GM23248 (cell line): ENCODE measurements at regions not wholly inside any gene's neighbourhood (a gene's known extent, or its start where the extent isn't known, plus 50 kb on each side); places are given as distances from the start of the nearest gene placed in this dataset.
A peak's percentile ranks its signal among the peaks of the same experiment; 100 is the strongest.

ENCODE experiments used
- DNase-seq: peaks from one replicate; pipeline ENCODE4 v3.0.0-alpha.2; 2015
- H2AFZ ChIP-seq: fragments of 200-600 bp; sonication (generic); 2 replicates; pipeline ENCODE4 v1.6.1; 2016; ENCODE audit warnings: antibody characterized with exemption
- H3F3A ChIP-seq: fragments of 200-600 bp; sonication (generic); 2 replicates; pipeline ENCODE4 v1.6.1; 2016; ENCODE audit warnings: mild to moderate bottlenecking, antibody characterized with exemption, mixed run types; ENCODE audit not compliant: insufficient read depth
- H3K27ac ChIP-seq: fragments of 200-600 bp; sonication (generic); 2 replicates; pipeline ENCODE4 v1.5.1; 2016; ENCODE audit warnings: mild to moderate bottlenecking
- H3K27me3 ChIP-seq: fragments of 200-600 bp; sonication (generic); replicated peaks from 2 replicates; pipeline ENCODE4 v1.6.1; 2016; ENCODE audit warnings: mild to moderate bottlenecking; ENCODE audit not compliant: insufficient read depth
- H3K36me3 ChIP-seq: fragments of 200-600 bp; sonication (generic); 2 replicates; pipeline ENCODE4 v1.6.1; 2016; ENCODE audit warnings: low read depth, mild to moderate bottlenecking
- H3K4me1 ChIP-seq: fragments of 200-600 bp; sonication (generic); 2 replicates; pipeline ENCODE4 v1.6.1; 2016; ENCODE audit warnings: mild to moderate bottlenecking; ENCODE audit not compliant: insufficient read depth
- H3K4me2 ChIP-seq: fragments of 200-600 bp; sonication (generic); one replicate; pipeline ENCODE4 v1.6.1; 2016; ENCODE audit warnings: mild to moderate bottlenecking; ENCODE audit not compliant: unreplicated experiment
- H3K4me3 ChIP-seq: fragments of 200-600 bp; sonication (generic); 2 replicates; pipeline ENCODE4 v1.5.1; 2016; ENCODE audit warnings: mild to moderate bottlenecking
- H3K79me2 ChIP-seq: fragments of 200-600 bp; sonication (generic); 2 replicates; pipeline ENCODE4 v1.6.1; 2016; ENCODE audit warnings: mild to moderate bottlenecking; ENCODE audit not compliant: insufficient read depth
- H3K9ac ChIP-seq: fragments of 200-600 bp; sonication (generic); 2 replicates; pipeline ENCODE4 v1.6.1; 2016; ENCODE audit warnings: mild to moderate bottlenecking
- H3K9me2 ChIP-seq: fragments of 200-600 bp; sonication (generic); 2 replicates; pipeline ENCODE4 v1.6.1; 2016; ENCODE audit warnings: mixed run types, mild to moderate bottlenecking, moderate library complexity; ENCODE audit not compliant: insufficient read depth
- H3K9me3 ChIP-seq: fragments of 200-600 bp; sonication (generic); one replicate; pipeline ENCODE4 v1.6.1; 2017; ENCODE audit warnings: low read depth
- H4K20me1 ChIP-seq: fragments of 200-600 bp; sonication (generic); 2 replicates; pipeline ENCODE4 v1.6.0; 2016; ENCODE audit not compliant: insufficient read depth
- EZH2 ChIP-seq: fragments of 200-600 bp; sonication (generic); IDR thresholded peaks from 2 replicates; pipeline ENCODE4 v1.6.1; 2018; ENCODE audit warnings: antibody characterized with exemption, mild to moderate bottlenecking; ENCODE audit not compliant: insufficient read depth, poor library complexity, severe bottlenecking
- EZH2phosphoT487 ChIP-seq: fragments of 200-600 bp; sonication (generic); IDR thresholded peaks from 2 replicates; pipeline ENCODE4 v1.6.1; 2018; ENCODE audit warnings: antibody characterized with exemption, moderate library complexity, mild to moderate bottlenecking, low read depth; ENCODE audit not compliant: insufficient read depth
- WGBS, 2 experiments: methylation state at CpG; one replicate each; pipeline ENCODE4 v1.1.6; 2015 to 2017; ENCODE audit warnings: low lambda C conversion rate in 2 of 2, low coverage in 1 of 2; ENCODE audit errors: missing lambda C conversion rate in 2 of 2; 5-methylcytosine and 5-hydroxymethylcytosine counted together
- in situ Hi-C: fragments of 300-500 bp; cut with MboI; formaldehyde crosslinking; loops from 2 replicates; pipeline ENCODE4 v1.15.0; 2020

DNA sequence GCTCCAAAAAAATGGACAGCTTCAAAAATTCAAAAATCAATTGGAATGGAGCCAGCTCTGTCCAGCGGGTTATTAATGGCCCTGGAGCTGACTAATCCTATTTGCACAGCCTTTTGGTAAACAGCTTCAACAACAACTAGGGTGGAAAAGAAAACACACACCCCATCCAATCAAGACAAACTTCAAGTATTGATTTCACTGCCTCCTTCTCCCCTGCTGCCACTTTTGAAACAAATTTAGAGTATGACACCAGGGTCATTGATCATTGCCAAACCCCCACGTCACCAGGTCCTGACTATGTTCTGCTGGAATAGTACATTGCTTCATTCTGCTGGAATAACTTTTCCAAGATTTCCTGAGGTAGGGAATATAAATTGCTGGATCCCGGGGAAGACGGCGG lies 56.8 kb upstream of the GTF3A start:
- TF ChIP-seq EZH2phosphoT487: no peak
- TF ChIP-seq EZH2: no peak

DNA sequence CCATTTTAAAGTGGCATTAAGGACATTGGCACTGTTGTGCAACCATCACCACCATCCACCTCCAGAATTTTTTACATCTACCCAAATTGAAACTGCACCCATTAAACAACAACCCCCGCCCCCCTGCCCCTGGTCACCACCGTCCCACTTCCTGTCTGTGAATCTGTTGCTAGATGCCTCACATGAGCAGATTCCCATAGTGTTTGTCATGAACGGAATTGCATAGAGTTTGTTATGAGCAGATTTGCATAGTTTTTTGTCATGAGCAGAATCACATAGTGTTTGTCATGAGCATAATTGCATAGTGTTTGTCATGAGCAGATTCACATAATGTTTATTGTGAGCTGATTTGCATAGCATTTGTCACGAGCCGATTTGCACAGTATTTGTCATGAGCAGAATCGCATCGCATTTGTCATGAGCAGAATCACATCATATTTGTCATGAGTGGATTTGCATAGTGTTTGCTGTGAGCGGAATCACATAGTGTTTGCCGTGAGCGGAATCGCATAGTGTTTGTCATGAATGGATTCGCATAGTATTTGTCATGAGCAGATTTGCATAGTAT lies 54.0 kb upstream of the GTF3A start:
- Histone ChIP-seq H3K79me2 (no peaks in the 10 kb centered on the region), H3K27me3 (peaks cover 31% of the 10 kb centered on the region), H3K36me3 (no peaks in the 10 kb centered on the region), H3F3A (peaks cover 5% of the 10 kb centered on the region; the same call in 1 of the 2 replicates), H3K9ac (no peak overlapping the region), H3K9me3 (no peaks in the 10 kb centered on the region), H3K4me1 (no peaks in the 10 kb centered on the region), H3K4me3 (no peak overlapping the region), H3K27ac (no peak overlapping the region), H3K4me2 (no peak overlapping the region), H3K9me2 (no peaks in the 10 kb centered on the region), H4K20me1 (no peaks in the 10 kb centered on the region), H2AFZ (no peak overlapping the region)
- in situ Hi-C loops: no loop called here
- TF ChIP-seq EZH2: no peak
- TF ChIP-seq EZH2phosphoT487: no peak
- WGBS, 2 experiments: 88 to 89% methylated on average over 12 of the region's 12 CpGs
- DNase-seq: peak; percentile 12

More for the DNA sequence above, 56.8 kb upstream of the GTF3A start:
- Histone ChIP-seq H3K79me2 (no peaks in the 10 kb centered on the region), H3K27me3 (peaks cover 19% of the 10 kb centered on the region), H3K4me1 (no peaks in the 10 kb centered on the region), H3K9me3 (no peaks in the 10 kb centered on the region), H3K27ac (no peak overlapping the region), H3K9me2 (no peaks in the 10 kb centered on the region), H3K4me3 (no peak overlapping the region), H3K9ac (no peak overlapping the region), H3F3A (no peaks in the 10 kb centered on the region), H4K20me1 (no peaks in the 10 kb centered on the region), H3K4me2 (no peak overlapping the region), H2AFZ (no peak overlapping the region), H3K36me3 (no peaks in the 10 kb centered on the region)
- WGBS, 2 experiments: 62 to 63% methylated on average over 5 of the region's 5 CpGs
- in situ Hi-C loops: loop anchor here (5.0 to 10.0 kb wide), 2 partner anchors 460 to 617 kb away; partner anchors contain the start of gene URAD
- no peak for DNase-seq

- no peaks in the 10 kb centered on the region for H3K79me2 ChIP-seq
- H3F3A ChIP-seq: peaks cover 7% of the 10 kb centered on the region; the same call in 1 of the 2 replicates
- H3K4me2 ChIP-seq: no peak overlapping the region
- H3K4me1 ChIP-seq: no peaks in the 10 kb centered on the region
- no peak overlapping the region for H3K9ac ChIP-seq
- H2AFZ ChIP-seq: no peak overlapping the region
- H4K20me1 ChIP-seq: no peaks in the 10 kb centered on the region
- no peaks in the 10 kb centered on the region for H3K36me3 ChIP-seq
- H3K4me3 ChIP-seq: no peak overlapping the region
- no peak for TF ChIP-seq EZH2
- no peak for TF ChIP-seq EZH2phosphoT487
- 58 to 83% methylated on average over 4 to 5 of the region's 5 CpGs for WGBS, 2 experiments
- no peaks in the 10 kb centered on the region for H3K9me3 ChIP-seq
- no peaks in the 10 kb centered on the region for H3K9me2 ChIP-seq
- no peak for DNase-seq
- no peak overlapping the region for H3K27ac ChIP-seq
- in situ Hi-C loops: no loop called here
- peaks cover 20% of the 10 kb centered on the region for H3K27me3 ChIP-seq
Measured at GRCh38 chr13:27371932-27372331, 52.5 kb upstream of the GTF3A start.

- Histone ChIP-seq H3K9me2 (no peaks in the 10 kb centered on the region), H3K9ac (no peak overlapping the region), H3K4me2 (no peak overlapping the region), H3K9me3 (no peaks in the 10 kb centered on the region), H2AFZ (no peak overlapping the region), H3K79me2 (no peaks in the 10 kb centered on the region), H3K27ac (no peak overlapping the region), H3K4me3 (no peak overlapping the region), H3K27me3 (peaks cover 17% of the 10 kb centered on the region), H3K36me3 (no peaks in the 10 kb centered on the region), H3F3A (peaks cover 7% of the 10 kb centered on the region; the same call in 1 of the 2 replicates), H4K20me1 (no peaks in the 10 kb centered on the region), H3K4me1 (no peaks in the 10 kb centered on the region)
- in situ Hi-C loops: no loop called here
- TF ChIP-seq EZH2: no peak
- no peak for TF ChIP-seq EZH2phosphoT487
- 14 to 16% methylated on average over 11 of the region's 11 CpGs for WGBS, 2 experiments
- peak; percentile 31 for DNase-seq
Measured at GRCh38 chr13:27372896-27373295, 51.5 kb upstream of the GTF3A start.
